ENCODE measurements at regions not wholly inside any gene's neighbourhood (a gene's known extent, or its start where the extent isn't known, plus 50 kb on each side); places are given as distances from the start of the nearest gene placed in this dataset.
"Not testable (repeated sequence)": the region's sequence is repeated elsewhere in the genome, so short reads cannot be mapped to it uniquely, and the experiment has no call there.

GRCh38 chr15:93758824-93759223, 472.5 kb upstream of the MCTP2 start:
- TF ChIP-seq CTCF (IDR thresholded peaks at IDR 0.05), result no peak

GRCh38 chr15:93748710-93749109, 482.7 kb upstream of the MCTP2 start:
- no peaks in the 10 kb centered on the region for H3K4me1 ChIP-seq
- H3K27ac ChIP-seq, result no peak overlapping the region
- no peaks in the 10 kb centered on the region for H3K27me3 ChIP-seq
- no peaks in the 10 kb centered on the region for H3K9me3 ChIP-seq
- DNase-seq, result no peak
- H3K36me3 ChIP-seq, result no peaks in the 10 kb centered on the region
- H3K4me3 ChIP-seq, result no peak overlapping the region
- TF ChIP-seq CTCF (IDR thresholded peaks at IDR 0.05) (no peak), POLR2A (IDR thresholded peaks at IDR 0.05) (no peak)

More at GRCh38 chr15:93758824-93759223, 472.5 kb upstream of the MCTP2 start:
- Histone ChIP-seq H3K36me3 (no peaks in the 10 kb centered on the region), H3K27ac (no peak overlapping the region), H3K4me1 (no peaks in the 10 kb centered on the region), H3K9me3 (no peaks in the 10 kb centered on the region), H3K4me3 (no peak overlapping the region), H3K27me3 (no peaks in the 10 kb centered on the region)
- DNase-seq, result no peak

GRCh38 chr15:93734976-93735375, 496.4 kb upstream of the MCTP2 start:
- not testable (repeated sequence) for DNase-seq, H3K36me3 ChIP-seq, H3K27me3 ChIP-seq

GRCh38 chr15:93730724-93731123, 500.6 kb upstream of the MCTP2 start:
- Histone ChIP-seq H3K27me3 (no peaks in the 10 kb centered on the region), H3K9me3 (no peaks in the 10 kb centered on the region), H3K4me3 (no peak overlapping the region), H3K4me1 (no peaks in the 10 kb centered on the region), H3K27ac (no peak overlapping the region), H3K36me3 (no peaks in the 10 kb centered on the region)
- TF ChIP-seq POLR2A (IDR thresholded peaks at IDR 0.05) (no peak), CTCF (IDR thresholded peaks at IDR 0.05) (no peak)
- DNase-seq, result no peak

More at GRCh38 chr15:93734976-93735375, 496.4 kb upstream of the MCTP2 start:
- H3K4me1 ChIP-seq, H3K4me3 ChIP-seq, H3K27ac ChIP-seq, H3K9me3 ChIP-seq: not testable (repeated sequence)

GRCh38 chr15:93722165-93722564, 509.2 kb upstream of the MCTP2 start:
- Histone ChIP-seq H3K36me3 (no peaks in the 10 kb centered on the region), H3K4me3 (no peak overlapping the region), H3K27ac (no peak overlapping the region), H3K4me1 (no peaks in the 10 kb centered on the region), H3K9me3 (no peaks in the 10 kb centered on the region), H3K27me3 (no peaks in the 10 kb centered on the region)
- DNase-seq, result no peak
- TF ChIP-seq POLR2A (IDR thresholded peaks at IDR 0.05) (no peak), CTCF (IDR thresholded peaks at IDR 0.05) (no peak)

GRCh38 chr15:93720607-93721006, 510.8 kb upstream of the MCTP2 start:
- Histone ChIP-seq H3K36me3 (no peaks in the 10 kb centered on the region), H3K4me1 (no peaks in the 10 kb centered on the region), H3K27me3 (no peaks in the 10 kb centered on the region), H3K4me3 (no peak overlapping the region), H3K27ac (no peak overlapping the region), H3K9me3 (no peaks in the 10 kb centered on the region)
- TF ChIP-seq POLR2A (IDR thresholded peaks at IDR 0.05) (no peak), CTCF (IDR thresholded peaks at IDR 0.05) (no peak)
- DNase-seq, result no peak
